Neural cell (in vitro differentiated cells): ENCODE measurements at regions not wholly inside any gene's neighbourhood (a gene's known extent, or its start where the extent isn't known, plus 50 kb on each side); places are given as distances from the start of the nearest gene placed in this dataset.

Source experiments
- H2AFZ ChIP-seq: fragments of 200-600, 300-800 bp; sonication (generic), shearing (Covaris generic); 2 replicates; pipeline ENCODE4 v1.6.0; 2014; ENCODE audit warnings: low read depth, mild to moderate bottlenecking, antibody characterized with exemption, low read length, moderate library complexity
- H3F3A ChIP-seq: fragments of 200-600 bp; shearing (Covaris generic); 2 replicates; pipeline ENCODE4 v1.6.1; 2016; ENCODE audit warnings: mild to moderate bottlenecking, moderate library complexity, mixed read lengths, antibody characterized with exemption, low read length; ENCODE audit not compliant: insufficient read depth, poor library complexity, severe bottlenecking
- H3K27ac ChIP-seq: fragments of 200-600, 300-800 bp; sonication (generic), shearing (Covaris generic); 2 replicates; pipeline ENCODE4 v1.5.1; 2014; ENCODE audit warnings: mild to moderate bottlenecking, low read length, moderate library complexity
- H3K27me3 ChIP-seq: fragments of 300-800, 200-600 bp; sonication (generic), shearing (Covaris generic); 2 replicates; pipeline ENCODE4 v1.6.0; 2014; ENCODE audit warnings: mild to moderate bottlenecking, low read depth, low read length, moderate library complexity; ENCODE audit not compliant: insufficient read depth
- H3K36me3 ChIP-seq: fragments of 300-800, 200-600 bp; sonication (generic), shearing (Covaris generic); 2 replicates; pipeline ENCODE4 v1.5.1; 2014; ENCODE audit warnings: mild to moderate bottlenecking, antibody characterized with exemption, low read length, moderate library complexity; ENCODE audit not compliant: insufficient read depth
- H3K4me2 ChIP-seq: fragments of 300-800, 200-600 bp; sonication (generic), shearing (Covaris generic); 2 replicates; pipeline ENCODE4 v1.6.0; 2014; ENCODE audit warnings: mild to moderate bottlenecking, low read length
- H3K4me3 ChIP-seq: fragments of 300-800, 200-600 bp; sonication (generic), shearing (Covaris generic); 2 replicates; pipeline ENCODE4 v1.5.1; 2014; ENCODE audit warnings: mild to moderate bottlenecking, low read length, moderate library complexity
- H3K79me2 ChIP-seq: fragments of 200-600 bp; shearing (Covaris generic); replicated peaks from 2 replicates; pipeline ENCODE4 v1.6.0; 2014; ENCODE audit warnings: mild to moderate bottlenecking, low read length, moderate library complexity; ENCODE audit not compliant: insufficient read depth
- H3K9ac ChIP-seq: fragments of 300-800, 200-600 bp; sonication (generic), shearing (Covaris generic); 2 replicates; pipeline ENCODE4 v1.6.1; 2016; ENCODE audit warnings: mild to moderate bottlenecking, low read length, mixed read lengths
- H3K9me2 ChIP-seq: fragments of 200-600 bp; shearing (Covaris generic); 2 replicates; pipeline ENCODE4 v1.6.1; 2016; ENCODE audit warnings: mild to moderate bottlenecking, low read length, mixed read lengths; ENCODE audit not compliant: insufficient read depth
- H3K9me3 ChIP-seq: fragments of 200-600, 300-800 bp; sonication (generic), shearing (Covaris generic); 2 replicates; pipeline ENCODE4 v1.6.1; 2016; ENCODE audit warnings: mild to moderate bottlenecking, mixed run types, low read length, moderate library complexity, mixed read lengths
- H4K20me1 ChIP-seq: fragments of 200-600 bp; shearing (Covaris generic); 2 replicates; pipeline ENCODE4 v1.6.1; 2016; ENCODE audit warnings: mild to moderate bottlenecking, mixed run types; ENCODE audit not compliant: insufficient read depth
- CTCF ChIP-seq: fragments of 450-650 bp; IDR thresholded peaks from 2 replicates; pipeline ENCODE4 v1.5.1; 2014; ENCODE audit warnings: antibody characterized with exemption, mild to moderate bottlenecking, moderate library complexity; ENCODE audit not compliant: poor library complexity, severe bottlenecking
- EP300 ChIP-seq: fragments of 450-650 bp; conservative IDR thresholded peaks from 2 replicates; pipeline ENCODE4 v1.6.1; 2014; ENCODE audit warnings: antibody characterized with exemption, mild to moderate bottlenecking, moderate library complexity; ENCODE audit not compliant: poor library complexity, severe bottlenecking
- EZH2 ChIP-seq: fragments of 200-600, 300-800 bp; shearing (Covaris generic), sonication (generic); IDR thresholded peaks from 2 replicates; pipeline ENCODE4 v1.6.1; 2014; ENCODE audit warnings: antibody characterized with exemption, low read length, borderline replicate concordance, mild to moderate bottlenecking; ENCODE audit not compliant: insufficient read depth, poor library complexity, severe bottlenecking
- MXI1 ChIP-seq: fragments of 450-650 bp; conservative IDR thresholded peaks from 2 replicates; pipeline ENCODE4 v1.6.1; 2014; ENCODE audit warnings: antibody characterized with exemption, mild to moderate bottlenecking; ENCODE audit not compliant: poor library complexity, severe bottlenecking
- POLR2AphosphoS5 ChIP-seq: IDR thresholded peaks from 2 replicates; pipeline ENCODE4 v1.6.1; 2012
- RAD21 ChIP-seq: fragments of 450-650 bp; conservative IDR thresholded peaks from 2 replicates; pipeline ENCODE4 v1.6.1; 2014; ENCODE audit warnings: antibody characterized with exemption, mild to moderate bottlenecking, moderate library complexity
- REST ChIP-seq: IDR thresholded peaks from 2 replicates; pipeline ENCODE4 v1.6.1; 2012; ENCODE audit warnings: borderline replicate concordance
- SMC3 ChIP-seq: fragments of 450-650 bp; conservative IDR thresholded peaks from 2 replicates; pipeline ENCODE4 v1.6.1; 2014; ENCODE audit warnings: antibody characterized with exemption, mild to moderate bottlenecking, moderate library complexity; ENCODE audit not compliant: poor library complexity
- TAF1 ChIP-seq: IDR thresholded peaks from 2 replicates; pipeline ENCODE4 v1.6.1; 2012; ENCODE audit warnings: low read depth

GRCh38 chr11:28794405-28794804, 686.2 kb downstream of the METTL15 start:
- TF ChIP-seq EP300: no peak
- TF ChIP-seq RAD21: no peak
- no peak for TF ChIP-seq CTCF
- no peak for TF ChIP-seq EZH2
- TF ChIP-seq SMC3: no peak
- no peak for TF ChIP-seq REST
- no peak for TF ChIP-seq POLR2AphosphoS5
- TF ChIP-seq TAF1: no peak
- TF ChIP-seq MXI1: no peak
- H3K4me2 ChIP-seq: no peak overlapping the region
- H3K9me3 ChIP-seq: no peaks in the 10 kb centered on the region
- no peaks in the 10 kb centered on the region for H3F3A ChIP-seq
- no peak overlapping the region for H3K9ac ChIP-seq
- no peaks in the 10 kb centered on the region for H3K79me2 ChIP-seq
- H3K4me3 ChIP-seq: no peak overlapping the region
- no peaks in the 10 kb centered on the region for H4K20me1 ChIP-seq
- no peak overlapping the region for H2AFZ ChIP-seq
- H3K27ac ChIP-seq: no peak overlapping the region
- H3K27me3 ChIP-seq: no peaks in the 10 kb centered on the region
- no peaks in the 10 kb centered on the region for H3K9me2 ChIP-seq
- no peaks in the 10 kb centered on the region for H3K36me3 ChIP-seq

- H4K20me1 ChIP-seq: no peaks in the 10 kb centered on the region
- no peak overlapping the region for H3K4me2 ChIP-seq
- no peak overlapping the region for H3K27ac ChIP-seq
- no peak overlapping the region for H2AFZ ChIP-seq
- no peaks in the 10 kb centered on the region for H3K9me3 ChIP-seq
- H3K4me3 ChIP-seq: no peak overlapping the region
- no peaks in the 10 kb centered on the region for H3K79me2 ChIP-seq
- no peaks in the 10 kb centered on the region for H3F3A ChIP-seq
- no peaks in the 10 kb centered on the region for H3K36me3 ChIP-seq
- H3K9me2 ChIP-seq: no peaks in the 10 kb centered on the region
- H3K27me3 ChIP-seq: no peaks in the 10 kb centered on the region
- TF ChIP-seq RAD21 (no peak), SMC3 (no peak), CTCF (no peak), REST (no peak), MXI1 (no peak), TAF1 (no peak), POLR2AphosphoS5 (no peak), EZH2 (no peak), EP300 (no peak)
- no peak overlapping the region for H3K9ac ChIP-seq
Measured at GRCh38 chr11:28793282-28793738, 685.1 kb downstream of the METTL15 start.
